HG03196 (cell line): ENCODE measurements at regions not wholly inside any gene's neighbourhood (a gene's known extent, or its start where the extent isn't known, plus 50 kb on each side); places are given as distances from the start of the nearest gene placed in this dataset.
"Not testable (repeated sequence)": the region's sequence is repeated elsewhere in the genome, so short reads cannot be mapped to it uniquely, and the experiment has no call there.

ENCODE experiments used
- ATAC-seq: cut with Tn5 transposase; IDR thresholded peaks from one replicate; pipeline ENCODE4 v1.9.1; 2021; ENCODE audit not compliant: unreplicated experiment

GRCh38 chr5:143898916-143899591, 87.1 kb downstream of the HMHB1 start:
- no peak for ATAC-seq

- ATAC-seq, result no peak
These were observed 97.0 kb downstream of the HMHB1 start for GRCh38 chr5:143908959-143909358.

- no peak for ATAC-seq
These were observed 101.2 kb downstream of the HMHB1 start for GRCh38 chr5:143913008-143913752.

GRCh38 chr5:143914756-143915155, 102.8 kb downstream of the HMHB1 start:
- no peak for ATAC-seq

GRCh38 chr5:143916451-143916850, 104.5 kb downstream of the HMHB1 start:
- no peak for ATAC-seq

GRCh38 chr5:143918961-143919360, 107.0 kb downstream of the HMHB1 start:
- ATAC-seq, result no peak

GRCh38 chr5:143920772-143921171, 108.8 kb downstream of the HMHB1 start:
- ATAC-seq, result no peak

GRCh38 chr5:143921525-143922311, 109.8 kb downstream of the HMHB1 start:
- ATAC-seq, result no peak

- no peak for ATAC-seq
These were observed 110.8 kb downstream of the HMHB1 start for GRCh38 chr5:143922718-143923117.

- ATAC-seq, result no peak
These were observed 111.8 kb downstream of the HMHB1 start for GRCh38 chr5:143923634-143924266.

GRCh38 chr5:143924311-143924978, 112.5 kb downstream of the HMHB1 start:
- ATAC-seq, result no peak

GRCh38 chr5:143924979-143925325, 113.0 kb downstream of the HMHB1 start:
- not testable (repeated sequence) for ATAC-seq

- ATAC-seq, result no peak
These were observed 117.5 kb downstream of the HMHB1 start for GRCh38 chr5:143929486-143929885.

GRCh38 chr5:143930561-143930960, 118.6 kb downstream of the HMHB1 start:
- no peak for ATAC-seq

GRCh38 chr5:143931476-143931875, 119.5 kb downstream of the HMHB1 start:
- no peak for ATAC-seq

GRCh38 chr5:143931986-143932385, 120.0 kb downstream of the HMHB1 start:
- ATAC-seq, result no peak

- no peak for ATAC-seq
These were observed 120.6 kb downstream of the HMHB1 start for GRCh38 chr5:143932584-143932983.

- ATAC-seq, result no peak
These were observed 121.5 kb downstream of the HMHB1 start for GRCh38 chr5:143933451-143933850.

- no peak for ATAC-seq
These were observed 122.9 kb downstream of the HMHB1 start for GRCh38 chr5:143934821-143935220.

- no peak for ATAC-seq
These were observed 126.3 kb downstream of the HMHB1 start for GRCh38 chr5:143938230-143938629.

GRCh38 chr5:143946837-143947236, 134.9 kb downstream of the HMHB1 start:
- no peak for ATAC-seq
